GM12892 (cell line): ENCODE measurements at regions not wholly inside any gene's neighbourhood (a gene's known extent, or its start where the extent isn't known, plus 50 kb on each side); places are given as distances from the start of the nearest gene placed in this dataset.

Experiments used
- POLR2A ChIP-seq: IDR thresholded peaks from 2 replicates; pipeline ENCODE4 v1.6.1; 2011; ENCODE audit warnings: low read depth, low read length, control low read depth
- POLR2AphosphoS5 ChIP-seq: IDR thresholded peaks from 2 replicates; pipeline ENCODE4 v1.6.1; 2011; ENCODE audit warnings: low read depth, low read length, control low read depth

- TF ChIP-seq POLR2A (no peak), POLR2AphosphoS5 (no peak)
These were observed 109.1 kb downstream of the TFAP2B start for GRCh38 chr6:50927800-50928199.
